M059J (cell line): ENCODE measurements at regions not wholly inside any gene's neighbourhood (a gene's known extent, or its start where the extent isn't known, plus 50 kb on each side); places are given as distances from the start of the nearest gene placed in this dataset.
A peak's percentile ranks its signal among the peaks of the same experiment; 100 is the strongest.
"Not testable (repeated sequence)": the region's sequence is repeated elsewhere in the genome, so short reads cannot be mapped to it uniquely, and the experiment has no call there.

Experiments used
- DNase-seq: peaks from one replicate; pipeline ENCODE4 v3.0.0-alpha.2; 2012; ENCODE audit warnings: low read depth

- DNase-seq = peak; percentile 78
These were observed 639.4 kb upstream of the TBX3 start for GRCh38 chr12:115323223-115323905.

- DNase-seq = peak; percentile 66
These were observed 638.3 kb upstream of the TBX3 start for GRCh38 chr12:115322275-115322674.

- DNase-seq = peak; percentile 37
These were observed 637.0 kb upstream of the TBX3 start for GRCh38 chr12:115320967-115321366.

GRCh38 chr12:115320451-115320850 is 636.5 kb upstream of the TBX3 start:
- no peak for DNase-seq

- DNase-seq = no peak
These were observed 635.6 kb upstream of the TBX3 start for GRCh38 chr12:115319446-115320040.

GRCh38 chr12:115313929-115314328 is 630.0 kb upstream of the TBX3 start:
- peak; percentile 95 for DNase-seq

- no peak for DNase-seq
These were observed 628.9 kb upstream of the TBX3 start for GRCh38 chr12:115312901-115313300.

GRCh38 chr12:115311875-115312274 is 627.9 kb upstream of the TBX3 start:
- no peak for DNase-seq

GRCh38 chr12:115308918-115309317 is 624.9 kb upstream of the TBX3 start:
- DNase-seq = no peak

GRCh38 chr12:115306380-115306779 is 622.4 kb upstream of the TBX3 start:
- DNase-seq = no peak

GRCh38 chr12:115305867-115306266 is 621.9 kb upstream of the TBX3 start:
- no peak for DNase-seq

- no peak for DNase-seq
These were observed 621.3 kb upstream of the TBX3 start for GRCh38 chr12:115305275-115305674.

- DNase-seq = no peak
These were observed 619.8 kb upstream of the TBX3 start for GRCh38 chr12:115303723-115304309.

GRCh38 chr12:115297445-115297844 is 613.5 kb upstream of the TBX3 start:
- DNase-seq = no peak

GRCh38 chr12:115296613-115297198 is 612.7 kb upstream of the TBX3 start:
- no peak for DNase-seq

GRCh38 chr12:115295886-115296285 is 611.9 kb upstream of the TBX3 start:
- DNase-seq = no peak

- DNase-seq = peak; percentile 83
These were observed 610.6 kb upstream of the TBX3 start for GRCh38 chr12:115294453-115295133.

- DNase-seq = not testable (repeated sequence)
These were observed 601.5 kb upstream of the TBX3 start for GRCh38 chr12:115285429-115285828.

- no peak for DNase-seq
These were observed 589.5 kb upstream of the TBX3 start for GRCh38 chr12:115273456-115273855.

- DNase-seq = no peak
These were observed 584.5 kb upstream of the TBX3 start for GRCh38 chr12:115268451-115268850.

GRCh38 chr12:115267891-115268290 is 583.9 kb upstream of the TBX3 start:
- DNase-seq = no peak

GRCh38 chr12:115267464-115267863 is 583.5 kb upstream of the TBX3 start:
- DNase-seq = no peak
